ENCODE measurements at regions not wholly inside any gene's neighbourhood (a gene's known extent, or its start where the extent isn't known, plus 50 kb on each side); places are given as distances from the start of the nearest gene placed in this dataset.

- DNase-seq: no peak
These were observed 206.2 kb upstream of the IRX5 start for GRCh38 chr16:54724346-54724925.

GRCh38 chr16:54722210-54722676 lies 208.4 kb upstream of the IRX5 start:
- DNase-seq: no peak

GRCh38 chr16:54720259-54720658 lies 210.4 kb upstream of the IRX5 start:
- DNase-seq: no peak

DNA sequence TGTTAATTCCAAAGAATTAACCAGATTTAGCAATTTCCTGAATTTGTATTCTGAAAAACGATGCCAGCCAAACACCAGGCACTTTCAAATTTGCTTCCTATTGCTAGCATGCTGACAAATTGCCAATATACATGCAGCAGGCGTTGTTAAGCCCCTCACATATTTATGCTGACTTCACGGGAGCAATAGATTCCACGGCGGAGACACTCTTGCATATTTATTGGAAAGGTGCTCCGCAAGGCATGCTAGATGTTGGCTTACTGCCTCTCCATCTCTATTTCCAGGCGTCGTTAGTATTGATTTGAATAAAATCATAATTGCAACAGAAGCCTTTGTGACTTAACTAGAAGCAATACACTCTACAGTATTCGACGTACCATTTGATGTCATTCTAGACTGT lies 211.0 kb upstream of the IRX5 start:
- no peak for DNase-seq

GRCh38 chr16:54718376-54718775 lies 212.3 kb upstream of the IRX5 start:
- no peak for DNase-seq

DNA sequence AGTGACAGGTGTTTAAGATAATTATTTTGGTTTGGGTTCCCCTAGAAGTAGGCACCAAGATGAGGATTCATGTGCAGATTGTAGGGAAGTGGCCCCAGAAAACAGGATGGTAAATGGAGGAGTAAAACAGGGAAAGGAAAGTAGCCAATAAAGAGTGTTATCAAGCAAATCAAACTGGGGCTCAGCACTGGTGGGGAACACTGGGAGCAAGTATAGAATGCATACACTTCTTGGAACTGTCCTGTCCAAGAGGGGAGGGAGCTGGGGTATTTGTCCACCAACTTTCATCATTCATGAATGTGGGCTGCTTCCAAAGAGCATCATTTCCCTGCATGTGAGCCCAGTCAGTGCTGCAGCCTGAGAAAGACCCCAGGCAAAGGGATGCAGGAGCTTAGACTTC lies 215.7 kb upstream of the IRX5 start:
- no peak for DNase-seq

- DNase-seq: no peak
These were observed 217.8 kb upstream of the IRX5 start for GRCh38 chr16:54712866-54713265.

- DNase-seq: no peak
These were observed 222.9 kb upstream of the IRX5 start for GRCh38 chr16:54707813-54708212.

DNA sequence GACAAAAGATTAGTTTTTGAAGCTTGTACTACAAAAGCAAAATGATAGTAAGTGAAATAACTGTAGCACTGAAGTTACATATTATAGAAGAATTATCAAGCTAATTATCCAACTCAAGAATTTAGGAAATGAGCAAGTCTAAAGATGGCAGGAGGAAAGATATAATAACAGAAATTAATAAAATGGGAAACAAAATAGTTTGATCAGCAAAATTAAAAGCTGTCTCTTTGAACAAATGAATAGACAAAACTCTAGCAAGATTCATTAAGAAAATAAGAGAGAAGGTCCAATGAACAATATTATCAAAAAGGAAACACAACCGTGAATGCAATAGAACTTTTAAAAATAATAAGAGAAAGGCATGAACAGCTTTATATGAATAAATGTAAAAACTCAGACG lies 224.3 kb upstream of the IRX5 start:
- no peak for DNase-seq

DNA sequence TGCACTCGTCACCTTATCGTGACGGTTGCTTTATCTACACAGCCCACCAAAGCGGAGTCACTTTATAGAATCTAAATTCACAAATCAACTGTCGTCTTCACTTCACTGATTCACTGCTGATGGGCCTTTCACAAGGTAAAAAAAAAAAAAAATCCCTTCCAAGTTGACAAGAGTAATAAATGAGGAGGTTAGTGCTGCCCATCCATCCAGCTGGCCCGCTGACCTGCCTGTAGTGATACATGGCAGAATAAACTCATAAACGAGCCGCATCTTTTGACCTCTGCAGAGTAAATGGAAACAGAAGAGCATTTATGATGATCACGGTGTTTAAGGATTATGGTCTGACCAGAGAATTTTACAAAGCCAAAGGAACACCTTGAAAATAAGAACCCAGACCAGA lies 227.3 kb upstream of the IRX5 start:
- DNase-seq: no peak

DNA sequence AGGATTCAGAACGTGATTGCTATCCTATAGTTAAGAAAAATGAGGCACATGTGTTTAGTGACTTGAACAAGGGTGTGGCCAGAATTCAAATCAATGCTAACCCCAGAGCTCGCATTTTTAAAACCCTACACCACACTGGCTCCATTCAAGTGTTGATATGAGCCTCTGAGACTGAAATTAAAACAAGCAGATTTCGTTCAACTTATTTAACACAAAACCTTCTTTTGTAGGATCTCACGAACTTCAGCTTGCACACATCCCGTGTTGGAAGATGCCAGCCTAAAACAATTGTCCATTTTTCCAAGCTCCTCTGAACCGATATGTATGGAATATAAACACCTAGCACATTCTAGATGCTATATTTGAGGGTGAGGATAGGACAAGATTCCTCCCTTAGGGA lies 231.0 kb upstream of the IRX5 start:
- no peak for DNase-seq

- no peak for DNase-seq
These were observed 233.0 kb upstream of the IRX5 start for GRCh38 chr16:54697677-54698076.

- no peak for DNase-seq
These were observed 233.7 kb upstream of the IRX5 start for GRCh38 chr16:54696970-54697369.

GRCh38 chr16:54696522-54696921 lies 234.1 kb upstream of the IRX5 start:
- DNase-seq: no peak

- DNase-seq: no peak
These were observed 236.0 kb upstream of the IRX5 start for GRCh38 chr16:54694651-54695050.

GRCh38 chr16:54693864-54694263 lies 236.8 kb upstream of the IRX5 start:
- no peak for DNase-seq

GRCh38 chr16:54690710-54691109 lies 240.0 kb upstream of the IRX5 start:
- DNase-seq: no peak

GRCh38 chr16:54690306-54690705 lies 240.4 kb upstream of the IRX5 start:
- no peak for DNase-seq

- DNase-seq: no peak
These were observed 241.4 kb upstream of the IRX5 start for GRCh38 chr16:54689072-54689865.

GRCh38 chr16:54688339-54688738 lies 242.3 kb upstream of the IRX5 start:
- no peak for DNase-seq

DNA sequence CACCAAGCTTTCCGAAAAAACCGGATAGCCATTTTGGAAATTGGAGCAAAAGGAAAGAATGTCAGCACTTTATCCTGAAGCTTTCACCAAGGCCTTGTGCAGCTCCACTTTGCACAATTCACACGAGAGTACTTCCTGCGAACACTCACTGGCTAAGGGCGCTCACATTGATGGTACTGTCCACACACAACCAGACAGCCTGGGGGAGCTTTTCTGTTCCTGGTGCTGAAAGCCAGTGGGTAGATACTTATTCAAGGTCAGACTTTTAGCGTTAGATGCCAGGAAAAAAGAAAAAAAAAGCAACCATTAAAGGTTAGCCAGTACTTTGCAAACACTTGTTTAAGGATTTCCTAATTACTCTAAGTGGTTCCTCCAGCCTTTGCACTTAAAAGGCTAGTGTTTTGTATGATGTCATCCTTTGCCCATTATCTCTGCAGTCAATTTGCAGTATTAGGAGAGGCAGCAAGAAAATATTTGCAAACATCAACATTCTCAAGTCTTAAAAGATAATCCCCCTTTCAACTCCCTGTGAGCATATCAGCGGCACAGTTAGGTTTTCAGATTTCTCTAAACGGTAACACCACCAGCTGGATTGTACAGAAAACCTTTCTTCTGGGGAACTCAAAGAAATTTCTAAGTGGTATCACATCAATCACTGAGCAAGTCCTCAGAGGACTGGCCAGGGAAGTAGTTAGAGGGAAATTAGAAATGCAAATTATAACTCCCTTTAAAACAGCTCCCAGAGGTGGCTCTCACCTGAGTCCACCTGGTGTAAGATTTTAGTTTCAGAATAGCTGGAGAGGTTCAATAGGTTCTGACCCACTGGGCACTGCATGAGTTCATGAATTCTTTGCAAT lies 243.4 kb upstream of the IRX5 start:
- no peak for DNase-seq

DNA sequence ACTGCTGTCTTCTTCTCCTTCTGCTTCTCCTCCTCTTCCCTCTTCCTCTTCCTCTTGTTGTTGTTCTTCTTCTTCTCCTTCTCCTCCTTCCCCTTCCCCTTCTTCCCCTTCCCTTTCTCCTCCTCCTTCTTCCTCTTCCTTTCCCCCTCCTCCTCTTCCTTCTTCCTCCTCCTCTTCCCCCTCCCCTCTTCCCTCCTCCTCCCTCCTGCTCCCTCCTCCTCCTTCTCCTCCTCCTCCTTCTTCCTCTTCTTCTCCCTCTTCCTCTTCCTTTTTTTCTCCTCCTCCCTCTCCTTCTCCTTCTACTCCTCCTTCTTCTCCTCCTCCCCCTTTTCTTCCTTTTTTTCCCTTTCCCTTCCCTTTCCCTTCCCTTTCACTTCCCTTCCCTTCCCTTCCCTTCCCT lies 245.0 kb upstream of the IRX5 start:
- DNase-seq: no peak

DNA sequence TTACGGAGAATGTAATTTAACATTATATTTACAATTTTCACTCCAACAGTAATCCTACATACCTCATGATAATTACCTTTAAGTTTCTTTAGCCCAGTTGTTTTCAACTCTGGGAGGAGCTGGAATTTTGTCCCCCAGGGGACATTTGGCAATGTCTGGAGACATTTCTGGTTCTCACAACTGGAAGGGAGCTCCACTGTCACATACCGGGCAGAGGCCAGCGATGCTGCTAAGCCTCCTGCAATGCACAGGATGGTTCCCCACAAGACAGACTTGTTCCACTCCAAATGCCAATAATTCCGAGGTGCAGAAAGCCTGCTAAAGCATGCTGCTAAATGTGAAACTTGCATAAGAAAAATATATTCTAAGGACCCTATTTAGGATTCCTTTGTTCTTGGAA lies 251.1 kb upstream of the IRX5 start:
- no peak for DNase-seq
